Chondrocyte (in vitro differentiated cells): ENCODE measurements at regions not wholly inside any gene's neighbourhood (a gene's known extent, or its start where the extent isn't known, plus 50 kb on each side); places are given as distances from the start of the nearest gene placed in this dataset.
"Not testable (repeated sequence)": the region's sequence is repeated elsewhere in the genome, so short reads cannot be mapped to it uniquely, and the experiment has no call there.

ENCODE experiments used
- DNase-seq: peaks from one replicate; pipeline ENCODE4 v3.0.0; 2021; ENCODE audit warnings: mixed read lengths, low spot score
- H3K27ac Mint-ChIP-seq: one replicate; pipeline ENCODE4 v1.8.0; 2021; ENCODE audit warnings: mild to moderate bottlenecking, moderate library complexity, mixed read lengths; ENCODE audit not compliant: unreplicated experiment
- H3K27me3 Mint-ChIP-seq: 2 replicates; pipeline ENCODE4 v1.8.0; 2021; ENCODE audit warnings: low read depth, mixed read lengths
- H3K36me3 Mint-ChIP-seq: 2 replicates; pipeline ENCODE4 v1.8.0; 2021; ENCODE audit warnings: low read depth, mixed read lengths
- H3K4me1 Mint-ChIP-seq: 2 replicates; pipeline ENCODE4 v1.8.0; 2021; ENCODE audit warnings: low read depth, mild to moderate bottlenecking, mixed read lengths
- H3K4me3 Mint-ChIP-seq: one replicate; pipeline ENCODE4 v1.8.0; 2021; ENCODE audit warnings: mild to moderate bottlenecking, moderate library complexity, mixed read lengths; ENCODE audit not compliant: unreplicated experiment
- H3K9me3 Mint-ChIP-seq: 2 replicates; pipeline ENCODE4 v1.8.0; 2021; ENCODE audit warnings: low read depth, mixed read lengths
- CTCF ChIP-seq: fragments of 200-600 bp; sonication (generic); IDR thresholded peaks from 2 replicates; pipeline ENCODE4 v1.5.0; 2021; ENCODE audit warnings: antibody characterized with exemption, mild to moderate bottlenecking, moderate library complexity

- H3K4me1 Mint-ChIP-seq, result no peaks in the 10 kb centered on the region
- peaks cover 9% of the 10 kb centered on the region for H3K9me3 Mint-ChIP-seq
- H3K36me3 Mint-ChIP-seq, result no peaks in the 10 kb centered on the region
- H3K4me3 Mint-ChIP-seq, result no peak overlapping the region
- DNase-seq, result no peak
- H3K27ac Mint-ChIP-seq, result no peak overlapping the region
- no peaks in the 10 kb centered on the region for H3K27me3 Mint-ChIP-seq
- TF ChIP-seq CTCF, result no peak
These were observed 155.1 kb upstream of the FSHR start for GRCh38 chr2:49309461-49309860.

GRCh38 chr2:49306925-49307324, 152.6 kb upstream of the FSHR start:
- Mint-ChIP-seq H3K4me3 (no peak overlapping the region), H3K27me3 (peaks cover 1% of the 10 kb centered on the region), H3K9me3 (peaks cover 5% of the 10 kb centered on the region)

GRCh38 chr2:49298693-49299092, 144.4 kb upstream of the FSHR start:
- H3K4me3 Mint-ChIP-seq, H3K9me3 Mint-ChIP-seq, H3K36me3 Mint-ChIP-seq, H3K27ac Mint-ChIP-seq, H3K4me1 Mint-ChIP-seq, H3K27me3 Mint-ChIP-seq: not testable (repeated sequence)
- peak; percentile 66 for DNase-seq

More at GRCh38 chr2:49306925-49307324, 152.6 kb upstream of the FSHR start:
- Mint-ChIP-seq H3K36me3 (no peaks in the 10 kb centered on the region), H3K4me1 (no peaks in the 10 kb centered on the region), H3K27ac (no peak overlapping the region)
- DNase-seq, result no peak
- TF ChIP-seq CTCF, result no peak

- DNase-seq, result no peak
- H3K27ac Mint-ChIP-seq, result no peak overlapping the region
- peaks cover 6% of the 10 kb centered on the region for H3K9me3 Mint-ChIP-seq
- TF ChIP-seq CTCF, result no peak
- H3K36me3 Mint-ChIP-seq, result no peaks in the 10 kb centered on the region
- no peak overlapping the region for H3K4me3 Mint-ChIP-seq
- peaks cover 1% of the 10 kb centered on the region for H3K27me3 Mint-ChIP-seq
- no peaks in the 10 kb centered on the region for H3K4me1 Mint-ChIP-seq
These were observed 143.9 kb upstream of the FSHR start for GRCh38 chr2:49298230-49298629.

- peaks cover 10% of the 10 kb centered on the region for H3K27me3 Mint-ChIP-seq
- no peak for DNase-seq
- H3K9me3 Mint-ChIP-seq, result peaks cover 6% of the 10 kb centered on the region
- no peaks in the 10 kb centered on the region for H3K36me3 Mint-ChIP-seq
- no peaks in the 10 kb centered on the region for H3K4me1 Mint-ChIP-seq
- no peak for TF ChIP-seq CTCF
- H3K27ac Mint-ChIP-seq, result no peak overlapping the region
- no peak overlapping the region for H3K4me3 Mint-ChIP-seq
These were observed 142.0 kb upstream of the FSHR start for GRCh38 chr2:49296107-49296867.

- Mint-ChIP-seq H3K27ac (no peak overlapping the region), H3K9me3 (no peaks in the 10 kb centered on the region), H3K4me3 (no peak overlapping the region), H3K36me3 (no peaks in the 10 kb centered on the region), H3K4me1 (no peaks in the 10 kb centered on the region), H3K27me3 (peaks cover 13% of the 10 kb centered on the region)
- DNase-seq, result no peak
- no peak for TF ChIP-seq CTCF
These were observed 139.9 kb upstream of the FSHR start for GRCh38 chr2:49294225-49294624.
